Transverse colon (tissue), 4 donors: ENCODE measurements at regions not wholly inside any gene's neighbourhood (a gene's known extent, or its start where the extent isn't known, plus 50 kb on each side); places are given as distances from the start of the nearest gene placed in this dataset.

Experiments used
- EP300 ChIP-seq: sonication (generic); formaldehyde crosslinking; IDR thresholded peaks from one replicate; pipeline ENCODE4 v1.6.1; 2017; ENCODE audit warnings: antibody characterized with exemption, low read depth
- POLR2A ChIP-seq: fragments of 450-650 bp; IDR thresholded peaks from one replicate; pipeline ENCODE4 v1.6.1; 2016; ENCODE audit warnings: antibody characterized with exemption, mild to moderate bottlenecking, moderate library complexity
- POLR2AphosphoS5 ChIP-seq, 3 donors: sonication (generic); formaldehyde crosslinking; IDR thresholded peaks; one replicate each; pipeline ENCODE4 v1.6.1; 2016; ENCODE audit warnings: antibody characterized with exemption in 3 of 3
- TF ChIP-seq, protein P1 (sequence below), 5 experiments: fragments of 200-600 bp in 3 of 5; fragments of 450-650 bp in 2 of 5; sonication (generic) in 3 of 5; IDR thresholded peaks; 1 replicate in 2 of 5; 2 replicates in 3 of 5; pipeline ENCODE4 v1.5.1; 2016 to 2017; ENCODE audit warnings: antibody characterized with exemption in 5 of 5, inconsistent platforms in 3 of 5, mild to moderate bottlenecking in 2 of 5, moderate library complexity in 1 of 5

- TF ChIP-seq EP300 = no peak
- no peak for TF ChIP-seq POLR2A
- TF ChIP-seq POLR2AphosphoS5 (IDR thresholded peaks at IDR 0.05) = no peak
- TF ChIP-seq, protein P1, sequence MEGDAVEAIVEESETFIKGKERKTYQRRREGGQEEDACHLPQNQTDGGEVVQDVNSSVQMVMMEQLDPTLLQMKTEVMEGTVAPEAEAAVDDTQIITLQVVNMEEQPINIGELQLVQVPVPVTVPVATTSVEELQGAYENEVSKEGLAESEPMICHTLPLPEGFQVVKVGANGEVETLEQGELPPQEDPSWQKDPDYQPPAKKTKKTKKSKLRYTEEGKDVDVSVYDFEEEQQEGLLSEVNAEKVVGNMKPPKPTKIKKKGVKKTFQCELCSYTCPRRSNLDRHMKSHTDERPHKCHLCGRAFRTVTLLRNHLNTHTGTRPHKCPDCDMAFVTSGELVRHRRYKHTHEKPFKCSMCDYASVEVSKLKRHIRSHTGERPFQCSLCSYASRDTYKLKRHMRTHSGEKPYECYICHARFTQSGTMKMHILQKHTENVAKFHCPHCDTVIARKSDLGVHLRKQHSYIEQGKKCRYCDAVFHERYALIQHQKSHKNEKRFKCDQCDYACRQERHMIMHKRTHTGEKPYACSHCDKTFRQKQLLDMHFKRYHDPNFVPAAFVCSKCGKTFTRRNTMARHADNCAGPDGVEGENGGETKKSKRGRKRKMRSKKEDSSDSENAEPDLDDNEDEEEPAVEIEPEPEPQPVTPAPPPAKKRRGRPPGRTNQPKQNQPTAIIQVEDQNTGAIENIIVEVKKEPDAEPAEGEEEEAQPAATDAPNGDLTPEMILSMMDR (IDR thresholded peaks at IDR 0.05) = no peak
These were observed 57.4 kb upstream of the ZNF536 start for GRCh38 chr19:30314805-30315155.
